Uterus (tissue), 2 donors: ENCODE measurements at regions not wholly inside any gene's neighbourhood (a gene's known extent, or its start where the extent isn't known, plus 50 kb on each side); places are given as distances from the start of the nearest gene placed in this dataset.

Experiments
- CTCF ChIP-seq, 4 experiments: fragments of 200-600 bp in 2 of 4; fragments of 450-650 bp in 2 of 4; sonication (generic) in 2 of 4; IDR thresholded peaks; one replicate each; pipeline ENCODE4 v1.5.1; 2016 to 2019; ENCODE audit warnings: antibody characterized with exemption in 4 of 4, mild to moderate bottlenecking in 2 of 4, moderate library complexity in 1 of 4
- POLR2A ChIP-seq, 2 donors: fragments of 450-650 bp; IDR thresholded peaks; one replicate each; pipeline ENCODE4 v1.6.1; 2016; ENCODE audit warnings: antibody characterized with exemption in 2 of 2, mild to moderate bottlenecking in 1 of 2, moderate library complexity in 1 of 2

- TF ChIP-seq POLR2A (IDR thresholded peaks at IDR 0.05): no peak
- TF ChIP-seq CTCF (IDR thresholded peaks at IDR 0.05): no peak
These were observed 2220.3 kb upstream of the AGA start for GRCh38 chr4:179662522-179662921.
